Left lung (tissue), 4 donors: ENCODE measurements at regions not wholly inside any gene's neighbourhood (a gene's known extent, or its start where the extent isn't known, plus 50 kb on each side); places are given as distances from the start of the nearest gene placed in this dataset.

Experiments used
- ATAC-seq: fragments of 200-7000 bp; cut with Tn5 transposase; one replicate; pipeline ENCODE4 v1.9.1; 2020; ENCODE audit warnings: moderate library complexity
- DNase-seq, 4 donors: peaks; one replicate each; pipeline ENCODE4 v3.0.0-alpha.2; 2013 to 2020
- H3K27ac ChIP-seq, 2 donors: fragments of 200-600 bp; sonication (generic) in 1 of 2; one replicate each; pipeline versions ENCODE4 v1.5.0 to v1.8.0; 2020 to 2021
- H3K27me3 ChIP-seq, 2 donors: fragments of 200-600 bp; sonication (generic) in 1 of 2; one replicate each; pipeline versions ENCODE4 v1.5.0 to v1.8.0; 2020 to 2021
- H3K36me3 ChIP-seq, 2 donors: fragments of 200-600 bp; sonication (generic) in 1 of 2; one replicate each; pipeline versions ENCODE4 v1.5.0 to v1.8.0; 2020 to 2021
- H3K4me1 ChIP-seq, 2 donors: fragments of 200-600 bp; one replicate each; pipeline ENCODE4 v1.8.0; 2021
- H3K4me3 ChIP-seq, 2 donors: fragments of 200-600 bp; sonication (generic) in 1 of 2; one replicate each; pipeline versions ENCODE4 v1.5.0 to v1.8.0; 2020 to 2021; ENCODE audit warnings: mild to moderate bottlenecking in 1 of 2
- H3K9me3 ChIP-seq, 2 donors: fragments of 200-600 bp; sonication (generic) in 1 of 2; one replicate each; pipeline versions ENCODE4 v1.5.0 to v1.8.0; 2020 to 2021
- CTCF ChIP-seq, 2 donors: fragments of 200-600 bp; sonication (generic) in 1 of 2; IDR thresholded peaks; one replicate each; pipeline versions ENCODE4 v1.5.0 to v1.8.0; 2021; ENCODE audit warnings: antibody characterized with exemption in 2 of 2
- intact Hi-C, 2 donors: fragments of 100-400 bp; cut with DNase I; formaldehyde crosslinking; loops; one replicate each; pipeline versions ENCODE4 v1.11.2 to v1.14.2; 2022
- donor health status: DM: no; HTN: yes; CAD: no.
- donor health status: DM: no; HTN: no; CAD: no.

DNA sequence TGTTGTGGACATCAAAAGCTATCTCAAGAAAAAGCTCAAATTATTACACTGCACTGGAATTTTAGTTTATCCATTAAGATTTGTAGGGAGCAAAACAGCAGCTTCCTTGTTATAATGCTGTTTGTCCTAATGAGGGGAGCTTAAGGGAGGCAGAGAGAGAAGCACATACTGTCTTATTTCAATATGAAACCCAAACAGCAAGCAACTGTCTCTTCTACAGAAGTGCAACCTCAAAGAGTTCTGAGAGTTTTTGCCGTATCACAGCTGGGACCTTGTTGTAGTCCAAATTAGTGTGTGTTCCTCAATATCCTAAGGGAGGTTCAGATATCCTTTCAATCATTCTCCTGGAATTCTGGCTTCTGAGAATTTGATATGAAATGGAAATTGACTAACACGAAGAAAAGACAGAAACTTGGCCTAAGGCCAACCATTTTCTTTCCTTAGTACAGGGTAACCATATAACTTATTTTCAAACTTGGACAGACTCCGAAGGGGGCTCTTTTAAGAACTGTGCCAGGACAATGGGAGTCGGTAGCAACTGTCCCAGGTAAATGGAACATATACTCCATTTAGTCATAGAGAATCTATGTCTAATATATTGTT lies 149.3 kb upstream of the CCN2 start:
- Histone ChIP-seq H3K4me1 (no peaks in the 10 kb centered on the region), H3K27me3 (no peaks in the 10 kb centered on the region), H3K27ac (no peak overlapping the region), H3K36me3 (no peaks in the 10 kb centered on the region), H3K4me3 (no peak overlapping the region), H3K9me3 (no peaks in the 10 kb centered on the region)
- TF ChIP-seq CTCF (IDR thresholded peaks at IDR 0.05): no peak
- no peak for DNase-seq
- intact Hi-C loops: no loop called here
- no peak for ATAC-seq

GRCh38 chr6:132096996-132097395 lies 145.8 kb upstream of the CCN2 start:
- Histone ChIP-seq H3K9me3 (peaks cover 0 to 4% of the 10 kb centered on the region in 2 donors), H3K4me1 (no peaks in the 10 kb centered on the region), H3K36me3 (no peaks in the 10 kb centered on the region), H3K4me3 (no peak overlapping the region), H3K27me3 (no peaks in the 10 kb centered on the region), H3K27ac (no peak overlapping the region)
- intact Hi-C loops: no loop called here
- no peak for TF ChIP-seq CTCF (IDR thresholded peaks at IDR 0.05)
- DNase-seq (no peak), ATAC-seq (no peak)

DNA sequence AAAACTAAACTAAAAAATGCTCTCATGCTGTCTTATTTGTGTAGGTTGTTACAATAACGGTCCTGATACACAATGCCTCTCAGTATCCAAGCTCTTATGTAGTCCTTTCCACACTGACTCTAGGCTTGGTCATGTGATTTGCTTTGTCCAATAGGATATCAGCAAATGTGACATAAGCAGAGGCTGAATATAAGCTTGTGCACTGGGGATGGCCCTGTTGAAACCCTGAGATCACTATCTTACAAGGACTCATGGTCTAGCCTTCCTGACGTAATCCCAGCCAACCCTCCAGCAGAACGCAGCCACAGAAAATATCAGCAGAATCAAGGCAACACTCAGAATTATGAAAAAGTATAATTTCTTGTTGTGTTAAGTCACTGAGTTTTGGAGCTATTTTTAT lies 145.1 kb upstream of the CCN2 start:
- TF ChIP-seq CTCF (IDR thresholded peaks at IDR 0.05): no peak
- Histone ChIP-seq H3K36me3 (no peaks in the 10 kb centered on the region), H3K27ac (no peak overlapping the region), H3K9me3 (peaks cover 0 to 4% of the 10 kb centered on the region in 2 donors), H3K27me3 (no peaks in the 10 kb centered on the region), H3K4me1 (no peaks in the 10 kb centered on the region), H3K4me3 (no peak overlapping the region)
- no peak for DNase-seq
- intact Hi-C loops: no loop called here
- ATAC-seq: no peak

DNA sequence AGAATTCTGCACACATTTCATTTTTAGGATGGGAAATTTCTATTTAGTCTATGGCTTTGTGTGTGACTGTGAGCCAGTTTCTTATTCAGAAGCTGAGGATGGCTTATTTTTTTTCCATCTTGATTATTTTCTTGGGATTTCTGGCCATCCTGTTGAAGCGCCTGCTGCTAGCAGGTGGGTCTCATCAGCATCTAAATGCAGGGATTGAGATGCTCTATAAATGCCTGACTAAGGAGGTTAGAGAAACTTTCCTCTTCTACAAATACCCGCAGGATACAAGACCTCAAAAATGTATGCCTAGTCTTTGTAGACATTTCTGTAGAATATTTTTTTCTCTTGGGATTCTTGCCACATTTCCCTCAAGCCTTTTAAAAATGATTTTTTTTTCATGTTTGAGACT lies 138.0 kb upstream of the CCN2 start:
- Histone ChIP-seq H3K27me3 (no peaks in the 10 kb centered on the region), H3K27ac (no peak overlapping the region), H3K36me3 (no peaks in the 10 kb centered on the region), H3K4me3 (no peak overlapping the region), H3K4me1 (no peaks in the 10 kb centered on the region), H3K9me3 (peaks cover 0 to 9% of the 10 kb centered on the region in 2 donors)
- no peak for ATAC-seq
- TF ChIP-seq CTCF (IDR thresholded peaks at IDR 0.05): no peak
- no peak for DNase-seq
- intact Hi-C loops: no loop called here

GRCh38 chr6:132088150-132088549 lies 137.0 kb upstream of the CCN2 start:
- Histone ChIP-seq H3K9me3 (peaks cover 0 to 6% of the 10 kb centered on the region in 2 donors), H3K27me3 (no peaks in the 10 kb centered on the region), H3K27ac (no peak overlapping the region), H3K4me3 (no peak overlapping the region), H3K4me1 (no peaks in the 10 kb centered on the region), H3K36me3 (no peaks in the 10 kb centered on the region)
- DNase-seq: no peak
- TF ChIP-seq CTCF (IDR thresholded peaks at IDR 0.05): no peak
- intact Hi-C loops: no loop called here
- no peak for ATAC-seq
